GM19023 (cell line): ENCODE measurements at regions not wholly inside any gene's neighbourhood (a gene's known extent, or its start where the extent isn't known, plus 50 kb on each side); places are given as distances from the start of the nearest gene placed in this dataset.
"Not testable (repeated sequence)": the region's sequence is repeated elsewhere in the genome, so short reads cannot be mapped to it uniquely, and the experiment has no call there.

ENCODE experiments used
- ATAC-seq: cut with Tn5 transposase; IDR thresholded peaks from one replicate; pipeline ENCODE4 v1.9.1; 2021; ENCODE audit warnings: mild to moderate bottlenecking, moderate library complexity; ENCODE audit not compliant: unreplicated experiment

DNA sequence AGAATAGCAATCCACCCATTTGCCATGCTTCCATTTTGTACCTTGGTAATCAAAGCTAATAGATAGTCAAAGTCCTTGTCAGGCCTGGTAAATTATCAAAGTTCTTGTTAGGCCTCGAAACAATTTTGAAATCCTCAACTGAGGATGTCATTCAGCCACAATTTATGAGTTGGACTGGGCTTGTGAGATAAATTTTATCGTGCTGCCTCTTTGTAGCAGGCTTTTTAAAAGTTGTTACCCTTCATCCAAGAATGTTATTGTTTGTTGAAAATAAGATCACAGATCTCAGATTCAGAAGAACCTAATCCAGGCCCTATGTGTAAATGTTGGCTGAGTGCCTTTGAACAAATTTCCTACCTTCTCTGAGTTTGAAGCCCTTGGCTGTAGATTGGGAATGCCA lies 143.3 kb upstream of the PROK2 start:
- no peak for ATAC-seq

DNA sequence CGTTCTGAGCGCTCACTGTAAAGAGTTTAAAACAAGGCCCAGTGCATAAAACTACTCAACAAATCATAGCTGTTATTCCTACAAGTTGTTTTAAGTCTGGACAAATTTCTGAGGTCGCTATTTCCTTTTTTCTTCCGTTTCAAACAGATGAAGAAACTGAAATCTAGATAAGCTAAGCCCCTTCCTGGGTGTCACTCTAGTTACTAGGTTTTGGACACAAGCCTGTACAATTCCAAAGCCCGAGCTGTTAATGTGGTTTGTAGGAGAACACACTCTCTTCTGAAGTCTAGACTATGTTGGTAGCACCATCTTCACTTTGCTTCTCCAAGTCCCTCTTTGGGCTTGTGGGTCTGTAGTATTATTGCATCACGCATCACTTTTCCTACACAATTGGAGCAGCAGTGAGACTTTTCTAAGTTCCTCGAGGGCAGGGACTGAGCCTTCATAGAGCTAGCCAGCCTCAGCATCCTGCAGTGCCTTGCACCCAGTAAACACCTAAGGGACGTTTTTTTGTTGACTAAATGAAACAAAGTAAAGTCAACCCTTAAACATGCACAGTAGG lies 142.6 kb upstream of the PROK2 start:
- ATAC-seq, result no peak

DNA sequence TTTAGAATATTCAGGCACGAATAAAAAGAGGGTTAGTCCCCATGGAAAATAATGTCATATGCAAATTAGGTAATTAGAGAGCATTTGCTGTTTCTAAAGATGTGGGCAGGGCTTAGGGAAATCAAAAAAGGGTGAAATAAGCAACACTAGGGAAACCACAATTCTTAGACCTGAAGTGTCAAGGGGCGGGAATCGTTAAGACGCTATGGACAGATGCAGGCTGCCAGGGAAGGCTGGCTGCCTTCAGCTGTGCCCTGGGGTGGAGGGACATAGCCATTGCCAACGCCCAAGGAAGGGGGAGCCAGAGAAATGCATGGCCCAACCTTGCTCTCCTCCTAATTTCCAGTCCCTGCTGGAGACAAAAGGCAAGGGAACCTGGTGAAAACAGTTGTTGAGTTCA lies 141.7 kb upstream of the PROK2 start:
- no peak for ATAC-seq

DNA sequence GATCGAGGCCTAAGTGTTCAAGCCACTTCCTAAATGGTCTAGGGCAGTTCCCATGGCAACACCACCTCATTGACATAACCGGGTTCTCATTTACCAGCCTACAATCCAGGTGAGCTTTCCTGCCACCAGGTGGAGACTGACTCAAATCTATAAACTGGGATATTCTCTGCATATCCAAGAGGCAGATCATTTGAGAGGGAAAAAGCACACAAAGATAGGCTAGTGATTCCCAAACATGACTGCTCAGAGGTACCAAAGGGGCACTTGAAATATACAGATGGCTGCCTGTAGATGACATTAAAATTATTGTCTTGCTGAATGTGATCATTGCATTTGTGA lies 141.3 kb upstream of the PROK2 start:
- no peak for ATAC-seq

DNA sequence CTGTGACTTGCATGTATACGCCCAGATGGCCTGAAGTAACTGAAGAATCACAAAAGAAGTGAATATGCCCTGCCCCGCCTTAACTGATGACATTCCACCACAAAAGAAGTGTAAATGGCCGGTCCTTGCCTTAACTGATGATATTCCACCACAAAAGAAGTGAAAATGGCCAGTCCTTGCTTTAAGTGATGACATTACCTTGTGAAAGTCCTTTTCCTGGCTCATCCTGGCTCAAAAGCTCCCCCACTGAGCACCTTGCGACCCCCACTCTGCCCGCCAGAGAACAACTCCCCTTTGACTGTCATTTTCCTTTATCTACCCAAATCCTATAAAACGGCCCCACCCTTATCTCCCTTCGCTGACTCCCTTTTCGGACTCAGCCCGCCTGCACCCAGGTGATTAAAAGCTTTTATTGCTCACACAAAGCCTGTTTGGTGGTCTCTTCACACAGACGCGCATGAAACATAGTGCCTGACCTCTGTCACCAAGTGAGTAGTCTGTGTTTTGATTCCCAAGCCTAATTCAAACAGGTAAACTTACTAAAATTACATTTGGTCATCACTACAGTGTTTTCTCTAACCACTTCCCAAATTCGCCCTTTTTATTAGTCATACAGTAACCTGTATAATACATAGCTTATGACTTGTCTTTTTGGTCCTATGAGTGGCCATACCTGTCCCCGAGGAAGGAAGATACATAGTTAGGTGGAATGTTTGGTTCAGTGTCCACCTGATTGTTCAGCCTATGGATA lies 140.7 kb upstream of the PROK2 start:
- ATAC-seq, result not testable (repeated sequence)

DNA sequence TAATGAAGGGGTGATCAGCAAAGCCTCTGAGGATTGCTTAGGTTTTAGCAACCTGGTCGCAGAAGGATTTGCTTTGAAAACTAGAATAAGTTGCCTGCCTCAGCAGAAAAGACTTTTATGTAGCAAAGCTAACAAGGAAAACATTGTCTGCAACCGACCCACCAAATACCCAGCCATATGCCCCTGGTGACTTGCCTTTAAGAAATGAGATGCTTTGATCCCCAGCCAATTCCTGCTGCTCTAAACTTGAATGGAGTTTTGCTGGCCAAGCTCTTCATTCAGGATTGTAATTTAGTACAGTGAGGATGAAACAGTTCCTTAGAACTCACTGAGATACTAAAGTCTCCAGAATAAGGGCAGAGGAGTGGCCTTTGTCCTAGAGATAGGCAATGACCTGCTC lies 139.8 kb upstream of the PROK2 start:
- ATAC-seq, result no peak

DNA sequence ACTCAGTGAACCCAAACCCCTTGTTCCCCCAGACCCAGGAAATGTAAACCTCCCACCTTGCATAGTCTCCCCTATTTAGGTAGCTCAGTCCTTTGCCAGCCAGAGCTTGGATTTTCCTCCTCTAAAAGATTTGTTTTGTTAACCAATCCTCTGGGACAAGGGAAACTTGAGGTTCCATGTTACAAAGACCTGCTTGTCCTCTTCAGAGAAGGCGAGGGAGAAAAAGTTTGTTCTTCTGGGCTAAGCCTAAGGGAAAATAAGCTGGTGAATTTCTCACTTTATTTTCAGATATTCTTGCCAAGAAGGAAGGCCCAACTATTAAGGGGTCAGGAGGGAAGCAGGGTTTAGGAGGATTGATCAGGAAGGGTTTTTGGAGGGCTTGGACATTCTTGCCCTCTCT lies 136.1 kb upstream of the PROK2 start:
- ATAC-seq, result no peak

DNA sequence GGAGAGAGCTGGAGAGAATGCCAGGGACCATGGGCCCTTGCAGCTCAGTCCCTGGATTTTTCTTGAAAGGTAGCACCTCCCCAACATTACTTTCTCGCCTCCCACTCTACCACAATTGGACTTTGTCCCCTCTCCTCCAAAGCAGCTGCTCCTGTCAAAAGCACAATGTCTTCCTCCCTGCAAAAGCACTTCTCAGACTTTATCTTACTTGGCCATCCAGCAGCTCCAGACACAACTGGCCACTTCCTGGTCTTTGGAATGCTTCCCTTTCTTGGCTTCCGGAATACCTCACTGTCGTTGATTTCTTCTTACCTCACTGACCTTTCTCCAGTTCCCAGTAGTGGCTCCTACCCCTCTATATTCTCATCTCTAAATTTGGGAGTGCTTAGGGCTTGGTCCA lies 134.6 kb upstream of the PROK2 start:
- no peak for ATAC-seq

DNA sequence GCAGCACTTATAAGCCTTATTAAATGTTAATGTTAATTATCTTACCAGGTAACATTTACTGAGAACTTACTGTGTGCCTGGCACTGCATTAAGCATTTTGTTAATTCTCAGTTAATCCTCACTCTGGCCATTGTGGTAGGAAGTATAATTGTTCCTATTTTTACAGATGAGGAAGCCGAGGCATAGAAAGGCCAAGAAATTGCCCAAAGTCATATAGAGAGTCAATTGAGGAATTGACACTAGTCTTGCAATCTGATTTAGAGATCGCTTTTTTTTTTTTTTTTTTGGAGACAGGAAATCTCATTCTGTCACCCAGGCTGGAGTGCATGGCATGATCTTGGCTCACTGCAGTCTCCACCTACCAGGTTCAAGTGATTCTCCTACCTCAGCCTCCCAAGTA lies 132.6 kb upstream of the PROK2 start:
- ATAC-seq, result no peak

DNA sequence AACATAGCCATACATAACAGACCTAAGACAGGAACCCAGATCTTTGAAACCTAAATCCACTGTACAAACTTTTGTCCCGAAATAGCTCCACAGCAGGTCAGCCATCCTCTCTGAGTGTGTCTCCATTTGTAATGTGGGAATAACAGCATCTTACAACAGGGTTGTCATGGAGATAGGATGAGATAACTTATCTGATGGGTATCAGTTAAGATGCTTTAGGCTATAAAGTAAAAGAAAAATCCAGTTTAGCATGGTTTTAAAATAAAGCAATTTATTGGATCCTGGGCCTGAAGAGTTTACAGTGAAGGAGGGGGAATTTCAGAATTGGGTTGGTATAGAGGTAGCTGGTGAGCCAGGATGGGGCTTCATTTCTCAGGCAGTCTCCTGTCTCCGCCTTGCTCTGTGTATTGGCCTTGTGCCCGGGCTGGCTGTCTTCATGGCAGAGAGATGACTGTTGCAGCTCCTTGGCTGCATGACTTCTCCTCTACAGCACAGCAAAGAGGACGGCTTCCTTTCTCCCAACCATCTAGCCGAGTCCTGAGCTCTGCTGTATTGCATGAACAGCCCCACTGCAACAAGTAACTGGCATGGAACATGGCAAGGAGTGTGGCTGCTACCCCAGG lies 131.9 kb upstream of the PROK2 start:
- ATAC-seq, result no peak

DNA sequence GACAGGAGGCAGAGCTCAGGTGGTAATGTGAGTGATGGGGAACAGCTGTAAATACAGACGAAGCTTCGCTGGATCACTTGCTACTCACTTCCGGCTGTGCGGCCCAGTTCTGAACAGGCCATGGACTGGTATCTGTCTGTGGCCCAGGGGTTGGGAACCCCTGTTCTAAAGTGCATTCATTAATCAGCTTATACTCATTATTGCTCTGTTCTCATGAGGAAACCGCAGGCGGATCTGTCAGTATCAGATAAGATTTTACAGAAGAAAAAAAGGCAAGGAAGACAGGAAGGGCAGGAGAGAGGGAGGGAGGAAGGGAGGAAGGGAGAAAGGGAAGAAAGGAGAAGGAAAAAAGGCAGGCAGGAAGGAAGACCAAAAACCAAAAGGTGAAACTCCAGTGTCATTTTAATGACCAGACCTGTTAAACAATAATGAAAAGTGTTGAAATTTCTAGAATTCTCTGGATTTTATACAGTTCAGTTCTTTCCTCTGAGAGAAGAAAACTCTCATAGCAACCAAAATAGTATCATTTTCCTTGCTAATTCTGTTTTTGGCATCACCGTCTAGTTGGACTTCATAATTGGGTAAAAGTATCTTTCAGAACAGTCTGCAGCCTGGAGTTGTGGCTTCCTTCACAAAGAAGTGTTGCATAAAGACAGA lies 128.0 kb upstream of the PROK2 start:
- ATAC-seq, result no peak

DNA sequence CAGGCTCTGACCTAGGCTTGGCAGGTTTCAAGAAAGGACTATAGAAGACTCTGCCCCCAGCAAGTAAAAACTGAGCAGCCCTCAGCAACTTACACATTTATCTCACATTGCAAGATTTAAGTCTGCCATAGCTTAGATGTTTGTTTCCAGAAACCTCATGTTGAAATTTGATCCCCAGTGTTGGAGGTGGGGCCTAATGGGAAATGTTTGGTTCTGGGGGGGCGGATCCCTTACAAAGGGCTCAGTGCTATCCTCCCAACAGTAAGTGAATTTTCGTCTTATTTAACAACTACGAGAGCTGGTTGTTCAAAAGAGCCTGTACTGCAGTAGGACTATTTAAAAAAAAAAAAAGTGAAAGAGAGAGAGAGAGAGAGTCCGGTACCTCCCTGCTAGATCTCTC lies 125.2 kb upstream of the PROK2 start:
- no peak for ATAC-seq

DNA sequence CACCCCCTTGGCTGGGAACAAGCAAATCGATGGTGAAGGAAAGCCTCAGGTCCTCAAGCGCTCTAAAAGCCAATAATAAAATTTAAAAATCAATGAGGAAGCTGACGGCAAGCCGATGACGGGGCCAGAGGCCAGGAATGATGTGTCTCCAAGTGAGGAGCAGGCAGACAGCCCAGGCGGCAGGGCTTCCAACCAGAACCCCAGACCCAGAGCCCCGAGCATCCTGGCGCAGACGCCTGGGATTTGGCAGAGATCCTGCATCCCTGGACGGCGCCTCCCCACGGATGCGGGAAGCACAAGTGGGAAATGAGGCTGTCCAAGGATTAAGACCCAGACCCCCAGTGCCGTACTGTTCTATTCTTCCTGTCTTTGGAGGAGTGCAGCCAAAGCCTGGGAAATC lies 123.0 kb upstream of the PROK2 start:
- no peak for ATAC-seq

DNA sequence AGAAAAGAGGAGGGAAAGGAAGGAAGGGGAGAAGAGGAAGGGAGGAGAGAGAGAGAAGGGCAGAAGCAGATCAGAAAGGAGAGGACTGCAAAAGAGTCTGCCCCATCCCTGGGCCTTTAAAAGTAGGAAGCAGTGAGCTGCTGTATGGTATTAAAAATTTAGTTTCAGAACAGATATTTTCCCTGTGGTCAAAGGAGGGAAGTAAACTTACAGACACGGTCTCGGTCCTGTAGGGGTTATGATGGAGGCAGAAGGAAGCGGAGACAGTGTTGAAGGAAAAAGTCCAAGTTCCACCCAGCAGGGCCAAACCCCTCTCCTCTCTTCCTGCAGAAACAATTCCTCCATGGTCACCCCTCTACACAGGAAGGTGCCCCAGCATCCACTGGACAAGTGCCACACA lies 122.0 kb upstream of the PROK2 start:
- ATAC-seq, result no peak

DNA sequence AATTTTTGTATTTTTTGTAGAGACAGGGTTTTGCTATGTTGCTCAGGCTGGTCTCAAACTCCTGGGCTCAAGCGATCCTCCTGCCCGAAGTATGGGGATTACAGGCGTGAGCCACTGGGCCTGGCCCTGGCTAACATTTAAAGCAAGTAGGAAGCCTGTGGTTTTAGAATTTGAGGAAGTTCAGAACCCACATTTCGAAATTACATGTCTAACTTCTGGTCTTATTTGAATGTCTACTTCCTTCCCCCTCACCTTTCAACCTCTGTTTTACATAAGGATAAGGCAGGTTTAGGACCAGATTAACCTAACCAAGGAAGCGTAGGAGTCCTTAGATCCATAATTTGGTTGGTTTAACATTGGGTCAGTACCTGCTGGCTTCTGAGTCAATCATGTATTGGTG lies 120.5 kb upstream of the PROK2 start:
- peak; percentile 87 for ATAC-seq

DNA sequence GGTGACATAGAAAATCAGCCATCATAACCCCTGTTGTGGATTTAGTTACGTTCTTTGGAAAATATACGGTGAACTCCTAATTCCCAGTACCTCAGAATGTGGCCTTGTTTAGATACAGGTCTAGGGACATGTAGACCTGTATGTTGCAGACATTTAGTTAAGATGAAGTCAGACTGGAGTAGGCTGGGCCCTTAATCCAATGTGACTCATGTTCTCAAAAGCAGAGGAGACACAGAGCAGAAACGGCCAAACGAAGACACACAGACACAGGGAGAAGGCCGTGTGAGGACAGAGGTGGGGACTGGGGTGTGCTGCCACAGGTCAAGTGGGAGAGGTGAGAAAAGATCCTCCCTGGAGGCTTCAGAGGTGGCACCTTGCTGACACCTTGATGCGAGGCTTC lies 119.0 kb upstream of the PROK2 start:
- no peak for ATAC-seq

DNA sequence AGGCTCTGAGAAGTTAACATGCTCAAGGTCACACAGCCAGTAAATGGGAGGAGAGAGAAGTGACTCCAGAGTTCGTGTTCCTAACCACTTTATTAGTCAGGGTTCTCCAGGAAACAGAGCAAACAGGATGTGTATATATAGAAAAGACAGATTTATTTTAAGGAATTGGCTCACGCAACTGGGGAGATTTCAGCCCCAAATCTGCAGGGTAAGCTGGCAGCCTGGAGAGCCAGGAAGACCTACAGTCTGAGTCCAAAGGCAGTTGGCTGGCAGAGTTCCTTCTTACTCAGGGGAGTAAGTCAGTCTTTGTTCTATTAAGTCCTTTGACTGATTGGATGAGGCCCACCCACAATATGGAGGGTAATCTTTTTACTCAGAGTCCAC lies 118.2 kb upstream of the PROK2 start:
- no peak for ATAC-seq

DNA sequence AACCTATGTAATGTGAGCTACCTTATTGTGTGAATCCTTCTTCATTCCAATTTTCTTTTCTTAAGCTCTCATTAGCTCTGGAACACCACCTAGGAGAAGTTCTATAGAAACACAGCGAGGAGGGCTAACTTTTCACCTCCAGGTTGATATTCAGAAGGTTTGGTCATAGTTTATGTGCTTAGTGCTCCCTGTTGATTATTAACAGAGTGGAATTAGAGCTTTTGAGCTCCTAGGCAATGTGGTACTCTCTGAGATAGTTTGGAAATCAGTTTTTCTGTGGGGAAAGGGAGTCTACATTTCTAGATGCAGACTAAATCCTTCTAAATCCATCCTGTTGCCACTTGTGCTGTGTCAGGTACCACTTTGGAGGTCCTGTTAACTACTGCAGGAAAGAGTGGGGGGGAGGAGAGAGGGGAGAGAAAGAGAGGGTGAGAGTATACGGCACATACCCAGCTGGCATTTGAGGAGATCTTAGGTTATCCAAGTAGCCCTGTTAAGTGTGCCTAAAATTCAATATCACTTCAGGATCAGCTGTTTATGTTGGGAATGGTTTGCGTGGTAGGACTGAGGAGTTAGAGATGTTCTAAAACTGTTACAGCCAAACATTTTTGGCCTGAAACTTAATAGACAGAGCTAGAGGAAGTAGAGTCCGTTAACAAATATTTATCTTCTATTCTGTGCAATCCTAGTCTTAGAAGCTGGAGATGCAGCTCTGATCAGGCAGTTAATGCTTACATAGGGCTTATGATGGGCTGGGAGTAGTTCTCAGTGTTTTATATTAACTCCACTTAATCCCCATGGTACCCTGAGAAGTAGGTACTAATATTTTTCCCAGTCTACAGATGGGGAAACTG lies 117.5 kb upstream of the PROK2 start:
- ATAC-seq, result no peak

DNA sequence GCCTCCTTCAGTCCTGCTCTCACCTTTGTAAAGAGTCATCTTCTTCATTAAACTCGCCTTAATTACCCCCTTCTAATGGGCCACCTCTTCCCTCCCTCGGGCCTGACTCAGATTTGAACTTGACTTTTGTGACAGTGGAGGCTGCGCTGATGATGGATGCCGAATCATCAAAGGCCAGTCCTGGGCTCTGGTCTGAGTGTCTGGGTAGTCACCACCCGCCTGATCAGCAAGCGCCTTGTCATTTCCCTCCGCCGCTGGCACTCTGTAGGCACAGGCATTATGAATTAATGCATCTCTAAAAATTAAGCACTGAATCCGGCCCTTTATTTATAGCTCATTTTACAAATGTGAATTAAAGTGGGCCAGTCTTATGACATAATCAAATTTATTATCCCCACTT lies 116.7 kb upstream of the PROK2 start:
- no peak for ATAC-seq

DNA sequence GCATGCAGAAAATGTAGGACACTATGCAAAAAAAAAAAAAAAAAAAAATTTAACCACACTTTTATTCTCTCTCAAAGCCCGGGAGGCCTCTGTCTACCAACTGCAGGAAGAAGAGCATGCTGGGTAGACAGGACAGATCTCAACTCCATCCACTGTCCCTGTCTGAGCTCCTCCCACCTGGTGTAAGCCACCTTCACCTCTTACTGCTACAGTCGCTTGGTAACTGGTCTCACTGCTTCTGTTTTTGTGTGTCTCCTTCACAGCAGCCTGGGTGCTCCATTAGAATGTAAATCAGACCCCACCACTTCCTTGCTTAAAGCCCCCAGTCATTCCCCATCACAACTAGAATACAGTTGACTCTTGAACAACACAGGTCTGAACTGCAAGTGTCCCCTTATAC lies 115.1 kb upstream of the PROK2 start:
- ATAC-seq, result no peak

DNA sequence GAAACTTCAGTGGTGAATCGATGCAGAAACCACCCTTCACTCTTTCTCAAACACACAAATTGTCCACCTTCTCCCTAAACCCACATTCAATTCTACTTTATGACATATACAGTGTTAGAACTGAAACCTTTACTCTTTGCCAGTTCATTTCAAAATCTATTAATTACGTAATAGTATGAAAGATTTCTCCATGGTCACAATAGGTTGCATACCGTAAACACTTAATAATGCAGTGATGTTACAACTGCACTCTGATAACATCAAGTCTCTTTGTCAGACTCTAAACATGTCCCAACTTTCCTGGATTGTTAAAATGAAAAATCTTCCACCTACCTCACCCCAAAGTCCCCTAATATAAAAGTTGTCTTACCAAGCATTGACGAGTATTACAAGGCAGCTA lies 111.8 kb upstream of the PROK2 start:
- ATAC-seq, result no peak
